Ammon's horn (tissue), 1 donor: ENCODE measurements at regions not wholly inside any gene's neighbourhood (a gene's known extent, or its start where the extent isn't known, plus 50 kb on each side); places are given as distances from the start of the nearest gene placed in this dataset.
A peak's percentile ranks its signal among the peaks of the same experiment; 100 is the strongest.

ENCODE experiments used
- DNase-seq: peaks from one replicate; pipeline ENCODE4 v3.0.0-alpha.2; 2016; ENCODE audit warnings: low spot score

DNA sequence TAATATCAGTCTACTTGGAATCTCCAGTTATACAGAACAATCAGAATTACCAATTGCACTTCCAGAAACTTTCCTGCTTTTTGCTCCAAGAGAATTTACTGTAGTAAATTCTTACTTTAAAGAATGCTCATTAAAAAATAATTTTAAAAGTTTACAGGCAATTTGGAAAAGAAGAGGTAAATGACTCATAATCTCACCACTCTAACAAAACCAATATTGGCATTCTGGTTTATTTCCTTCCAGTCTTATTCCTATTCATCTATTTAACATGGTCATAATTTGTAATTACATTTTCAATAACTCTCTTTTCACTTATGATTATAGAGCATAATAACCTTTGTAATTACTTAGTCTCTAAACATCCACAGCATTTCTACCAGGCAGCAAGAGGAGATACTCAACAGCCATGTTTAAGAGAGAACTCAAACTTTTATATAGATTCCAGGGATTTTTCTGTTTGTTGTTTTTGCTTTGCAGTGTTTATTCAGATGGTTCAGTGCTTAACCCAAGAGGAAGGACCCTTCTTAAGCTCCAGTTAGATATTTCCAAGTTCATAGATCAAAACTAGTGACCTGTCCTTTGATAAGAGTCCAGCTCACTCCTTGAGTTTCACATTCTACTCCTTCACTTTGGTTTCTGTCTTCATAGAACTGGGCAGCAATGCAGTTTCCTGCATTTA lies 464.7 kb downstream of the TXNL1 start:
- no peak for DNase-seq

- DNase-seq: no peak
Observed at GRCh38 chr18:56172527-56172926, 465.9 kb downstream of the TXNL1 start.

DNA sequence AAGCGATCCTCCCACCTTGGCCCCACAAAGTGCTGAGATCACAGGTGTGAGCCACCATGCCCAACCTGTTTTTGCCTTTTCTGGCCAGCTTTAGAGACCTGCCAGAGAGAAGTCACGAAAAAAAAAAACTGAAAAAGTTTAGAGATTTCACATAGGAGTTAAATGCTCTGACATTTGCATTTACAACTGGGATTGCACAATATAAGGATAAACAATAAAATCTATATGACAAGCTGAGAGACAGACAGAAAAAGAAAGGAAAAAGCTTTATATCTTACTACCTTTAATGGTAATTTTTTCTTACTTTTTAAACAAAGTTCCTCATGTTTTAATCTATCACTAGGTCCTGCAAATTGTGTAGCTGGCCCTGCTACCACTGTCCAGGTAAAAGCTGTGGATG lies 466.5 kb downstream of the TXNL1 start:
- DNase-seq: no peak

DNA sequence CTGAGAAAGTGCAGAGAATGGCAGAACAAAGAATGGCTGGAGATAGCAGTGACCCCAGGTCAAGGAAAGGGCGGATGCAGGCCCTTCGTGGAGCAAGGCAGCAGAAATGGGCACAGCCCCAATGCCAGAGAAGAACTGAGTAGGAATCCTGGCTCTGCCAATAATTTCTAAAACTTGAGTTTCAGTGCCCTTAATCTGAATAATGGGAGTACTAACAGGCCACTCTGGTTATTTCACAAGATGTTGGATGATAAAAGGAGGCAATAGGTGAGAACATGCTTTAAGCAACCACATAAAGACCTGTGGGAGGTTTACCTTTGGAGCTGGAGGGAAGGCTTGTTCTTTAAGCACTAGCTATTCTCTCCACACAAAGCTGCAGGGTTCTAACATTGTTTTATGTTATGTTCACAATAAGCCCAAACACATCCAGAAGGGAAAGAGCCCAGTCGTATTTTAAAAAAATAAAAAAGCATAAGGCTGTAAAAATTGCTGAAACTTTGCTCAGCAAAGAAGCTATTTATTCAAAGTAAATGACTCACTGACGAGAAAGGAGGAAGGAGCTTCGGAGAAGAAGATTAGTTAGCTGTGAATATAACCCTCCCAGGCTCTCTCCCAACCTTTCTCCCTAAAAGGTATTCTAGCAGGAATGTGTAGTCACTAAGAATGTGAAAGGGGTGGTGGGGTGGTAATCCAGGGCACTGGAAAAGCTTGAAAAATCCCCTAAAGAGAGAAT lies 470.2 kb downstream of the TXNL1 start:
- no peak for DNase-seq

DNA sequence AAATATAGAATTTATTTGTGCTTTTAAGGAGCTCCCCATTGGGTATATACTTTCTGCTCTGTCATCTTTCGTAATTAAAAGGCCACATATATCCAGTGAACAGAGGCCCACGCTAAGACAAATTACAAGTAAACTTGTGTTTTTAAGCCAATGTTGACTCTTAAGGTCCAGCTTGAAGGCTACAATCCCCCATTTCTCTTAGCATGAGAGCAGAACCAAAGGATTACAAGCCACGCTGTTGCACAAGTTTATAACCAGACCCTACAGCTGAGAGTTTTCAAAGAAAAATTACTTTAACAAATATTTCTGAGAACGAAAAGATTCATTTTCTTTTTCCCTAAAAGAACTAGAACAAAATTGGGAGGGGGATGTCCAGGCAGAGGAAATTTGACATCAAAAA lies 471.0 kb downstream of the TXNL1 start:
- no peak for DNase-seq

DNA sequence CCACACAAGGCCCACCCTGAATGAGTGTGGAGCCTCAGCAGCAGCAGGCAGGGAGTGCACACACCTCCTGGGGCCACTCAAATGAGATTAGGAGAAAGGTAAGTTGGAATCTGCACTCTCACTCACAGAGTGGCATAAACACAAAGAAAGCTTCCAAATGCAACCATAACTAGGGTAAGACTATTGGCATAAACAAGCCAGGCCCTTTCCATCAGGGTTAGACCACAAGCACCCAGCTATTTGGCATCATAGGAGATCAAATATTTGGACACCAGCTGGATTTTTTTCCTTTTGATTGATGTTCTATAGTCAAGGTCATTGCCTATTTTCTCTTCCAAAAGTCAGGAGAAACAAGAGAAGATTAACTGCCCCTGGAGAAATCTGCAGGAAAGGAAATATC lies 471.5 kb downstream of the TXNL1 start:
- DNase-seq: no peak

- no peak for DNase-seq
Observed at GRCh38 chr18:56165601-56166355, 472.6 kb downstream of the TXNL1 start.

DNA sequence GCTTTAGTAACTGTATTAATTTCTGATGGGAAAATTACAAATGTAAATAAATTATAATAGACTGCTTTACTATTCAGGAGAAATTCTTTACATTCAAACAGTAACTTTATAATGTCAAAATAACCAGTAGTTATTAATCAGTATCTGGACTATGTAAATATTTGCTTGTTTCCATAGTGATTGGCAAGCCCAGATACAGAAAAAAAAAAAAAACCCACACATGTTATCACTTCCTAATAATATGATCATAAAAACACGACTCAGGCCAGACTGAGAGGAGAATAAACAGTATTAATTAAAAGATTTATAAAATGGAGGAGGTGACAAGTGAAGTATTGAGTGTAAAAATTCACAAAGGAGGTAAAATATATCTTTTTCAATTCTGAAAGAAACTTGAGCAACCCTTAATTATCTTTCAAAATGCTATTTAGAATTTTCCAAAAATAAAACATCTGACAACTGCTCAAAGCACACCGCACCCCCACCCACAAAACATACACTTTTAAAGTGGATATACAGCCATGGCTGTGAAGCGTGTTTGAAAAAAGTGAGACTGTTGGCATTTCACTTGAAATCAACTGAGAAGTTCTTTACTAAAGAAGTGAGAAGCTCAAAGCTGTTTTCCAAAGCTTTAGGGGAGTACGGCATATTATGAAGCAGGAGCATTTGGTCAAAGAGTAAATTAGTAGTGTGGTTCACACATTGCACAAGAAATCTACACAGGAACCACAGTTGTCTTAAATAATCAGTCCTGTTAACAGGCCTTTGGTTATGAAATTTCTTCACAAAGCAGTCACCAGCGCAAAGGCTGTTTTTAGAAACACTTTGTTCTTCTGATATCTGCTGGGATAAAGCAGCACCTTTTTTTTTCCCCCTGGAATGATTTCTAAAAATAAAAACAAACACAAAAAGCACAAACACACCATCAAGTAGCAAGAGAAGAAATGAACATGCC lies 475.8 kb downstream of the TXNL1 start:
- no peak for DNase-seq

DNA sequence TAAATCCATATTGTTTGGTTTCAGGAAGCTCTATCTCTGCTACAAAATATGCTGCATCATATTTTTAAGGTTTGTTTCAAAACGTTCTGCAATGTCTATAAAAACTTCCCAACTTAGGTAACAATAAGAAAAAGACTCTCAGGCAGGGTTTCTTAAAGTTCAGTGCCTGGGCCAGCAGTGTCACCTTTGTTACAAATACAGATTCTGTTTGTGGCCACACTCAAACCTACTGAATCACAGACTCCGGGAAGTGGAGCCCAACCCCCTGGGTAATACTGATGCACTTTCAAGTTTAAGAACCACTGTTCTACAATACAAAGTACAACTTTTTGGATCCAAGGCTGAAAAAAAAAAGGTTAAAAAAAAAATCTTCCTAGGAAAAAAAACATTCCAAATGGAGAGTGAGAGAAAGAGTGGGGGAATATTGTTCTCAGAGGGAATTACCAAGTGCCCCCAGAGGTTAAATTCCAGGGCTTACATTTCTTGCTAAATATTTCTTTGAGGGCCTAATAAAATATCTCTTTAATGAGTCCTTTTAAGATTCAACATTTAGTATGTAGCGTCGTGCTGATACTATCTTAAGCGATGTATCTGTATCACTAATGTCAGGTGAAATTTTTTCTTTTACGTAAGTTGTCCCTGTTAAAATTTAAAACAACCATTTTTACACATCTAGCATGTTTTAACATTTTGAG lies 476.7 kb downstream of the TXNL1 start:
- no peak for DNase-seq

DNA sequence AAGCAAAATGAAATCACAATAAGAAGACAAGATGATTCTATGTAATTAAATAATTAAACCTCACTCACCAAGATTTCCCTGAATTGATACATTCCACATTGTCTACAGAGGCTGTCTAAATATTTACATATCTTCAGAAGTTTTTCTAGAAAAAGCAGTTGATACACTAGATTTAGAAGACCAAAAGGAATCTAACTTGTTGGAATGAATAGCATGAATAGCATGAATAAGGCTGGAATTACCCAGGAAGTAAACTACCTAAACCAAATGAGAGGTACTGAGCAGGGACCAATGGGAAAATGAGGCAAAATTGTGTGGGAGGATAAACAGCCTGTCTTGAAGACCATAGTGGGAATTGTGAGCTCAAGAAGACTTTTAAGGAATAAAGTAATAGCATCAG lies 479.7 kb downstream of the TXNL1 start:
- DNase-seq: no peak

GRCh38 chr18:56157541-56157940 lies 480.9 kb downstream of the TXNL1 start:
- no peak for DNase-seq

DNA sequence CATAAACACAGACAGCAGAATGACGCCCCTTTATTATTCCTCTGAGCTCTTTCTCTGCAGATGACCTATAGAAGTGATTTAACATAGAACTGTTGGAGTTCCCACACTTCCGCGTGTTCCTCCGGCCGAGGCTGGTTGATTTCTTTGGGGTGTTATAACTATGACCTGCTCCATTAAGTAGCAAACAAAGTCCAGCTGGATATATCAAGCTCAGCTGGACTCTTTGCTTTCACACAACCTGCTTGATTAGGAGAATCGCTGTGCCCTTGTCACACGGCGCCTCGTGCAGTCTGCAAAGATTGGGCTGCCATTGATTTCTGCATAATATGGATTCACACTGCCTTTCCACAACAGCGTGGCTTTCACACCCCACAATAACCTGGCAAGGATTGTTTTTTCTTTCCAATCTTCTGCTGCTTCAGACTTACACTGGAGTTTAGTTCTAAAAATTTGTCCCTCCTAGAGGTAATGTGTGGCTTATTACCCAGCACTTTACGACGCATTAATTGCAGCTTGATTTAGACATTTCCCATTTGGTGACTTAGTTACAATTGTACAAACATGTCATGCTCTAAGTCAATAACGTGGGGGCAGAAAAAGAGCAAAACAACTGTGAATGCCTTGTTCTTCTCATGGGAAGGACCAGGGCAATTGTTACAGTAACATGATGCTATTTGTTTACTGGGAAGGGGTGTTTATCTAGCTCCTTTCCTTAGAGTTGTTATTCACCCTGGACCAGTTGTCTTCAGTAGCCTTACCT lies 485.7 kb downstream of the TXNL1 start:
- no peak for DNase-seq

- DNase-seq: no peak
Observed at GRCh38 chr18:56148373-56148772, 490.0 kb downstream of the TXNL1 start.

- no peak for DNase-seq
Observed at GRCh38 chr18:56146565-56146964, 491.8 kb downstream of the TXNL1 start.

DNA sequence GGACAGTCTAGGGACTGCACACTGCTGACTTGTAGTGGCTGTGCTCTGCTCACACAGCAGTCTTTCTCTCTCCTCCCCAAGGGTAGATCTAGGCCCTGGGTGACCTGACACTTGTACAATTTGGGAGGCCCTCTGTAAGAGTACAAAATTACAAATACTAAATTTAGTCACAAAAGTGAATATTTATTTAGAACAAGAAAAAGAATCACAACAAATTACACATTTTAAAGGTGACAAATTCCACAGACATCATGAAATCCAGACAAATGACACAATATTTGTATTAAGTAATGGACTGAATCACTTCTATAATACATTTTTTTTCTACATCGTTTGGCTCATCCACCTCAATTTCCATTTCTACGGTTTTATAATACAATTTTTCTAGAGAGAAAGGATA lies 496.4 kb downstream of the TXNL1 start:
- DNase-seq: no peak

- DNase-seq: peak; percentile 75
Observed at GRCh38 chr18:56139792-56140254, 498.6 kb downstream of the TXNL1 start.

DNA sequence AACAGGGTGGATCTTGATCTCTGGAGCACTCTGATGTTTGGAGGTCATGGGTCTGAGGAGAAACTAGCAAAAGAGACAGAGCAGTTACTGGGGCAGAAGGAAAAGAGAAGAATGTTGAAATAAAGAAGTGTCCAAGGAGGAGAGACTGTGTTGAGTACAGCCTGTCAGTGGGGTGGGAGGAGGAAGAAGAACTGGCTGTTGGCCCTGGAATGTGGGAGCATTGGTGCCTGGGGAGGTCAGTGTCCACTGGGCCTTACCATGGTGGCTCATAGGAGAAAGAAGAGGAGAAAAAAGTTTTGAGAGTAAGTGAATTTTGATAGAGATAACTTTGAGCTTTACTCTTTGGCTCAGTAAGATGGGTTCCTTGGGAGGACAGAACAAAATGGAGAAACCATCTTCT lies 499.0 kb downstream of the TXNL1 start:
- DNase-seq: no peak

DNA sequence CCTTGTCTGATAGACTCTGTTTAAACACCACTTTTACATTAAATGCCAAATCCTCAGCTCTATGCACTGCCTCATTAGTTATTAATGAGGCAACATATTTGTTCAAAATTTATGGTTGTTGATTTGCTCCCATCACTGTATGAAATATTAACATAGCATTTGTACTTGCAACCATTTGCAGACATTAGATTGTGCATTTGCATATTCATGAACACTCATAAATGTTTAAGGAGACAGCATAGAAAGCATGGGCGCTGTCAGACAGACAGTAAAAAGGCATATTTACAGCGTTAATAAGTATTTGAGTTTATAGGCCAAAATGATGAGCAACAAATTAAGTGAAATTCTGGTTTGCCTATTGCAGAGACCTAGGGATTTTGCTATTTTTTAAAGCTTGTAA lies 502.3 kb downstream of the TXNL1 start:
- DNase-seq: no peak

- no peak for DNase-seq
Observed at GRCh38 chr18:56130481-56130880, 507.9 kb downstream of the TXNL1 start.

DNA sequence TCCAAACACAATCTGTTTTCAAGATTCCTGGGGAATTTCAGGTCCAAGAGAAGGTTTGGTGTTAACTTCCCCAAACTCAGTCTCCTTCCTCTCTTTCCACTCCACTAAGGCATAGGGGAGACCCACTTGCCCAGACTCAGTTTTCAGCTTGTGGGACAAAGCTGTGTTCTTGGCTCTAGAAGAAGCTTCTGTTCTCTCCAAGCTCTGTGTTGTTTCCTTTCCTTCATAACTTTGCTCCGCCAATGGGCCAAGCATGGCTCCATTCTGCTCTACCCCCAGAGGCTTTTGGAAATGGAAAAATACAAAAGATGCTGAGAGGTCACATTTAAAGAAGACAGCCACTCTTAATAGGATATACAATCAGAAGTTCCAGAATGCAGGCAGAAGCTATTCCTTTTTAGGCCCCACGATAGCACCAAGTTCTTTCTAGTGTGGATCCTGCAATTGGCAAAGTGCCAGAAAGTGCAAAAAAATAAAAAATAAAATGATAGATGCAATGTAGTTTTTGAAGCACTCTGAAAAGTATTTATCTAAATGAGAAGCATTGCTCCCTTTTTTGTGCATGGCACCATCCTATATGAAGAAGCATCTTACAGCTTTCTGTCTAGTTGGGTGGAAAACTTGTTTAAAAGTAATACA lies 510.1 kb downstream of the TXNL1 start:
- no peak for DNase-seq
